ENCODE measurements at regions not wholly inside any gene's neighbourhood (a gene's known extent, or its start where the extent isn't known, plus 50 kb on each side); places are given as distances from the start of the nearest gene placed in this dataset.

DNA sequence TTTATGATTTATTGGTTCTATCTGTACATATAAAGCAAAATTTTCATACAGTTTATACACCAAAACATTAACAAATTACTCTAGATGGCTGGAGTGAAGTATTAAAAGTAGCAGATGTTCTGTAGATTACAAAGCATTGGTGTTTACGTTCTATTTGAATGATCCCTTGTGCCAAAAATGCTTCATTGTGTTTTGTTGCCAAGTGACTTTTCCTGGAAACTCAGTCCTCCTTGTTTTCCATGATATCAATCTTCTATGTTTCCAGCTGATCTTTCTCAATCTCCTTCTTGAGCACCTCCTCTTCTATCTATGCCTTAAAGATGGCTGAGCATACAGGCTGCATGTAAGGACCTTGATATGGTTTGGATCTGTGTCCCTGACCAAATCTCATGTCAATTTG lies 263.6 kb upstream of the CTSO start:
- DNase-seq, result no peak

GRCh38 chr4:156201050-156201449 lies 247.4 kb upstream of the CTSO start:
- no peak for DNase-seq

GRCh38 chr4:156198511-156198910 lies 244.8 kb upstream of the CTSO start:
- no peak for DNase-seq

DNA sequence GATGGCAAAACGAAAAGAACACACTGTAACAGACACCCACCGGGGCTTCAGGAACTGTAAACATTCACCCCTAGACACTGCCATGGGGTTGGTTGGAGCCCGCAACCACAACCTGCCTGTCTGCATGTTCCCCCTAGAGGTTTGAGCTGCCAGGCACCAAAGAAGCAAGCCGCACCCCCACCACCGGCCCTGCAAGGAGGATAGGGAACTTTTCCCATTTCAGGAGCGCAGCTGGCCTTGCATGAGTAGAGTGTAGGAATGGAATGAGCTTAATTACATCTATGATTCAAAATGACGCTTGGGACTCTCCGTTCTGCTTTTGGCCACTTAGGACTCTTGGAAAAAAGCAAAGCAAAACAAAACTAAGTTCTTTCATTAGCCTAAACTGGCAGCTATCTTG lies 243.6 kb upstream of the CTSO start:
- no peak for DNase-seq

DNA sequence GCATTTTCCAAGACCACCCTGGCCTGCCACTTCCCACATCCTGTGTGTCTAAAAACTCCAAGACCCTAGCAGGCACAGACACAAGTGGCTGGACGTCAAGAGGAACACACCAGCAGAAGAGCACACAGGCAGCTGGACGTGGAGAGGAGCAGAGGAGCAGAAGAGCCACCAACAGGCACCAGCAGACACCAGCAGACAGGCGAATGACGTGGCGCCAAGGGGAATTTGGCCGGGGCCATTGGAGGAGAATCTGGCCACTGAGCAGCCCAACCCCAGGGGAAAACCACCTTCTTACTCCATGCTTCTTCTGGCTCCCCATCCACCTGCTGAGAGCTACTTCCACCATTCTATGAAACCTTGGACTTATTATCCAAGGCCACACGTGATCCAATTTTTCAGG lies 243.1 kb upstream of the CTSO start:
- DNase-seq, result no peak

DNA sequence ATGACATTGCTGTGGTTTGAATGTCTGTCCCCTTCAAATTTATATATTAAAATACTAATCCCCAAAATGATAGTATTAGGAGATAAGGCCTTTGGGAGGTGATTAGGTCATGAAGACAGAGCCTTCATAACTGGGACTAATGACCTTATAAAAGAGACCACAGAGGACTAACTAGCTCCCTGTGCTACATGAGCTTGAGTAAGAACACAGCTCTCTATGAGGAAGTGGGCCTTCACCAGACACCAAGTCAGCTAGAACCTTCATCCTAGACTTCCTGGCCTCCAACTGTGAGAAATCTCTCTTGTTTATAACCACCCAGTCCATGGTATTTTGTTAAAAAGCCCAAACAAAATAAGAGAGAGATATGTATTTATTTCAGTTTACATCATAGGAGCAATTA lies 242.2 kb upstream of the CTSO start:
- DNase-seq, result no peak

GRCh38 chr4:156194896-156195295 lies 241.2 kb upstream of the CTSO start:
- DNase-seq, result no peak

DNA sequence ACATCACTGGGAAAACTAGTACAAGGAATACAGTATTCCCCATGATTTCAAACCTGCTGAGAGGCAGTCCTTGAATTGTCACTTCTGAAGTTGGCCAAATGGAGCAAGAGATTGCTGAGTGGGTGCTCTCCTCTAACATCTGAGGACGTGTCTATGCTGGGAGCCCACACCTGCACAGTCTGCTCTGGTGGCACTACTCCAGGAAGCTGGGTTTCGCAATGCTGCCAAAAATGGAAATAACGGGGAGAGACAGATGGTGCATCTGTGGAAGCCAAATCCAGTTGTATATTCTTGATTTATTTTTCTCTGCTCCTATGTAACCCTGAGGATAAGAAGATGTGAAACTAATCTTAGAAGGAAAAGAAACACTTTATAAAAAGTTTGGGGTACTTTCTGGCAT lies 240.1 kb upstream of the CTSO start:
- DNase-seq, result no peak

- peak; percentile 19 for DNase-seq
Measured at GRCh38 chr4:156193106-156193505, 239.4 kb upstream of the CTSO start.

DNA sequence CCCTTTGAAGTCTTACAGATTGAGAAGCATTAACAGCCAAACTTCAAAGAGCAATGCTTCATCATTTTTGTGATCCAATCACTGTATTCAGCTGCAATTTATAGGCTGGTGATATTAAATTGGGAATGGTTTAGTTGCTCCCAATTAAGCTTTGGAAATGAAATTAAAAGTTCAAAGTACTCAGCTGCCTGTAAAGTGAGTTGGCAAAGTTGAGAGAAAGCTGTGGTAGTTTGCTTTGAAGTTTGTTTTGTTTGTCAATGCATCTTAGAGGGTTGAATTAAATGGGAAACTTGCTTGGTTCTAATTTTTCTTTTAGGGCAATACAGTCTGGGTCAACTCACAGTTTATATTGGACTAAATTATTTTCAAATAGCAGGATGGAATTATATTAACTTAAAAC lies 238.4 kb upstream of the CTSO start:
- no peak for DNase-seq

GRCh38 chr4:156191044-156191781 lies 237.5 kb upstream of the CTSO start:
- no peak for DNase-seq

GRCh38 chr4:156190615-156191014 lies 236.9 kb upstream of the CTSO start:
- DNase-seq, result peak; percentile 84

DNA sequence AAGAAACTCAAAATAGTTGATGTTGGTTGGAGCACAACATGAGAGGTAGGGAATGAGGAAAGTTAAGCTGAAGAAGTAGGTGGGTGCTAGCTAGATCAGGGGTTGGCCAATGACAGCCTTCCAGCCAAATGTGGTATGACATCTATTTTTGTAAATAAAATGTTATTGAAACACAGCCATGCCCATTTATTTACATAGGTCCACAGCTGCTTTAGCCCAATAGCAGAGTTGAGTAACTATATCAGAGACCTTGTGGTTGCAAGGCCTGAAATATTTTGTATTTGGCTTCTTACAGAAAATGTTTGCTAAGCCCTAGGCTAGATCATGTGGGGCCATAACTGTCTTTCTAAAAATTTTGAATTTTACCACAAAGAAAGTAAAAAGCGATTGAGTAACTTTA lies 234.9 kb upstream of the CTSO start:
- no peak for DNase-seq

GRCh38 chr4:156186111-156186510 lies 232.4 kb upstream of the CTSO start:
- peak; percentile 44 for DNase-seq

- no peak for DNase-seq
Measured at GRCh38 chr4:156185514-156186055, 231.9 kb upstream of the CTSO start.

DNA sequence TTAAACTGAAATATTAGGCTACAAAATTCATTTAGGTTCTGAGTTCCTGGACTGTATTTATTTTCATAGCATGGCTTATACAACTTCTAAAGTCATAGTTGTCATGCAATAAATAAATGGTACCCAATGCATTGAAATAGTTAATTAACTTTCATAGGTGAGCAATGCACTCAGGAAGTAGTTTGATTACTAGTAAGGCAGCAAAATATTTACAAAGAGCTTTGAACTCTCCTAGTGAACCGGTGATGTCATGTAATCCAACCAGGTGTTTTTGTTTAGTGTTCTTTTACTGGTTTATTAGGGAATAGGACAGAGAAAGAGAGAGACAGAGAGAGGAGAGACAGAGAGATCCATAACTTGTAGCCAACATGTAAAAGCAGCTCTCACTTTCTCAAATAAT lies 228.6 kb upstream of the CTSO start:
- DNase-seq, result no peak

DNA sequence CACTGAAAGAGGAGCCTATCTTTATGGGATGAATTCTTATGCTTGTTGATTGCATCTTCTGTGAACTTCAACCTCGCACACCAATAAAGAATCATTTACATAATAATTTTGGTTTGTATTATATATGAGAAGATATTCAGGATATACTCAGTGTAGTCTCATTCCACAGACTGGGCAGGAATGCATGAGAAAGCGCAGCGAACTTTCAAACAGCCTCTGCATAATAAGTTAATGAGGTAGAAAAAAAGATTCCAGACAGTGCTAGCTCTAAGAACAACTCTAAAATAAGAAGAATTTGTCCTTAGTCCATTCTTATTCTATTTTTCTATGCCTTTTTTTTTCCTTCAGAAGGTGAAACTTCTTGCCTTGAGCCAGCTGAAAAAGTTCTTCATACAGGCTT lies 224.3 kb upstream of the CTSO start:
- DNase-seq, result no peak

DNA sequence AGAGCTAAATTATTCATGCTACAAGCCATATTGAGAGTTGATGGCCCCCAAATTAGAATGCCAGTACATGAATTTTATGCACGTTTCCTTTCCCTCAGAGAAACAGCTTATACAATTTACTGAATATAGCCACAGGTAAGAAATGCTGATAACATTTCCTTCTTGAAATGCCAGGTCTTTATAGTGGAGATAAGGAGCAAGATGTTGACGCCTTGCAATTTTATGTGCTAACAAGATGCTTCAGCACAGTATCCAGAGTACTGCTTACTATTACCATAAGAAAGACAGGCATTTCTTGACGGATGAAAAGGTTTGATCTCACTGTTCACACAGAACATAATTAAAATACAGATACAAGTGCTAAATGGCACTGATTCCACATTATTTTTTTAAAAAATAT lies 223.2 kb upstream of the CTSO start:
- DNase-seq, result no peak

GRCh38 chr4:156173937-156174336 lies 220.3 kb upstream of the CTSO start:
- DNase-seq, result no peak

GRCh38 chr4:156173486-156173885 lies 219.8 kb upstream of the CTSO start:
- no peak for DNase-seq

DNA sequence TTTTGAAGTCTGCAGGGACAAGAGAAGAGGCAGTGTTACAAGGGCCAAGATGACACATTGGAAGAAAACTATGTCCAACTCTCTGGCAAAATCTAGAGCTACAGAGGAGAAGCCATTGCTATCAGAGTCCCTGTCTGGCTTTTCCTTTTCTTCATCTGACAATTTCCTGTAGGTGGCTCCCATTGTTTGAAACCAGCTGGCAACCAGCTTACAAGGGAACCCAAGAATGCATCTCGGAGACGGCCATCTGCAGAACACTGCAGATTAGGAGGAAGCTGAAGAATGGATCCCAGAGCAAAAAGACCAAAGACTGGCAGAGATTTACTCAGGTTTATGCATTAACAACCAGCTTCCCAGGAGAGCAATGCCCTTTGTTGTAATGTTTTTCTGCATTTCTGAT lies 216.2 kb upstream of the CTSO start:
- peak; percentile 17 for DNase-seq

DNA sequence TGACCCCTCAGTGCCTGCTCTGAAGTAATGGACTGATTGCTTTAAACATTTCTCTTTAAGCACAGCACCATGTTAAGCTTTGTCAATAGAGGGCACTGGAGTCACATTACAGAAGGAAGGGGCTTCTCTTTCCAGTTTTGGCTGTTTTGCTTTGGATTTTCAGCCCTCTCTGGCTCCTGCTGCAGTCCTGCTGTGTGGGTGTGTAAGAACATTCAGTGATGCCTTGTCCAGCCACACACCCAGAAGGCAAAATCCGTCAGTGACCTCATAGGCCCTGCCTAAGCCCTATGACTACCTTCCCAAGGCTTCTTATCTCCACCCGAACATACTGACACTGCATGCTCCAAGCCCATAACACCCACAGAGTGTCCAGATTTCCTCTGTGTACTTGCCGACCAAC lies 215.3 kb upstream of the CTSO start:
- peak; percentile 84 for DNase-seq

- no peak for DNase-seq
Measured at GRCh38 chr4:156168288-156168687, 214.6 kb upstream of the CTSO start.

DNA sequence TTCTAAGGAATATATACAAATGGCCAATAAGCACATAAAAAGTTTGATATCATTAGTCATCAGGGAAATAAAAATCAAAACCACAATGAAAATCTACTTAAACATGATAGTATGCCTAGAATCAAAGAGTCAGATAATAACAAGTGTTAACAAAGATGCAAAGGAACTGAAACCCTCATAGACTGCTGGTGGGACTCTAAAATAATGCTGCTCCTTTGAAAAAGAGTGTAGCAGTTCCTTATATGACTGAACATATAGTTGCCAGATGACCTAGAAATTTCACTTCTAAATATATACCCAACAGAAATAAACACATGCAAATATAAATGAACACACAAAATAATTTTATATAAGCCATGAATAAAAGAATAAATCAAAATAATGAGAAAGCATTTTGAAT lies 205.1 kb upstream of the CTSO start:
- DNase-seq, result no peak

DNA sequence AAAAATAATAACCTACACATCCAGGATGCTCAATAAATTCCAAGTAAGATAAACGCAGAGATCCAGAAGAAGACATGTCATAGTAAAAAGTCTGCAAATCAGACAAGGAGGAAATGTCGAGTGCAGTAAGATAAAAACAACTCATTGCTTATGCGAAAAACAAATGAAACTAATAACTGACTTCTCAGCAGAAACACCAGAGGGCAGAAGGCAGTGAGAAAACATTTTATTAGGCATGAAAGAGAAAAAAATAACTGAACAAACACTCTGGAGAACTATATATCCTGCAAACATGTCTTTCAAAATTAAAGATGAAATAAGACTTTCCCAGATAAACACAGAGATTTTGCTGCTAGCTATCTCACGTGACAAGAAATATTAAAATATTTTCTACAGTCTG lies 201.3 kb upstream of the CTSO start:
- no peak for DNase-seq
